Stimulated activated memory B cell treated with anti-CD40 and anti-IgM and Interleukin-4, amounts not matched to agents 10 μg/mL and 1 μg/mL and 100 μg/mL, for 72 hours (primary cell): ENCODE measurements at regions not wholly inside any gene's neighbourhood (a gene's known extent, or its start where the extent isn't known, plus 50 kb on each side); places are given as distances from the start of the nearest gene placed in this dataset.

ENCODE experiments used
- ATAC-seq: fragments of 150-1000 bp; cut with Tn5 transposase; 2 replicates; pipeline ENCODE4 v1.10.0; 2021
- H3K27ac Mint-ChIP-seq: one replicate; pipeline ENCODE4 v1.8.0; 2022; ENCODE audit warnings: mild to moderate bottlenecking, mixed read lengths
- H3K27me3 Mint-ChIP-seq: one replicate; pipeline ENCODE4 v1.8.0; 2022; ENCODE audit warnings: mixed read lengths
- H3K36me3 Mint-ChIP-seq: one replicate; pipeline ENCODE4 v1.8.0; 2022; ENCODE audit warnings: mixed read lengths
- H3K4me1 Mint-ChIP-seq: one replicate; pipeline ENCODE4 v1.8.0; 2022; ENCODE audit warnings: mixed read lengths
- H3K4me3 Mint-ChIP-seq: one replicate; pipeline ENCODE4 v1.8.0; 2022; ENCODE audit warnings: mild to moderate bottlenecking, moderate library complexity, mixed read lengths
- H3K9me3 Mint-ChIP-seq: one replicate; pipeline ENCODE4 v1.8.0; 2022; ENCODE audit warnings: mixed read lengths

GRCh38 chr13:20351281-20352022, 119.3 kb upstream of the GJB6 start:
- Mint-ChIP-seq H3K27ac (no peak overlapping the region), H3K4me3 (no peak overlapping the region), H3K9me3 (peaks cover 10% of the 10 kb centered on the region), H3K27me3 (no peaks in the 10 kb centered on the region), H3K4me1 (no peaks in the 10 kb centered on the region), H3K36me3 (no peaks in the 10 kb centered on the region)
- ATAC-seq, result no peak

- no peaks in the 10 kb centered on the region for H3K36me3 Mint-ChIP-seq
- no peak for ATAC-seq
- no peak overlapping the region for H3K4me3 Mint-ChIP-seq
- H3K27ac Mint-ChIP-seq, result no peak overlapping the region
- H3K4me1 Mint-ChIP-seq, result no peaks in the 10 kb centered on the region
- peaks cover 10% of the 10 kb centered on the region for H3K9me3 Mint-ChIP-seq
- no peaks in the 10 kb centered on the region for H3K27me3 Mint-ChIP-seq
Measured at GRCh38 chr13:20350819-20351218, 118.7 kb upstream of the GJB6 start.

GRCh38 chr13:20350382-20350763, 118.3 kb upstream of the GJB6 start:
- Mint-ChIP-seq H3K4me3 (no peak overlapping the region), H3K36me3 (no peaks in the 10 kb centered on the region), H3K27me3 (no peaks in the 10 kb centered on the region), H3K4me1 (no peaks in the 10 kb centered on the region), H3K27ac (no peak overlapping the region), H3K9me3 (peaks cover 10% of the 10 kb centered on the region)
- ATAC-seq, result no peak

GRCh38 chr13:20349564-20350381, 117.7 kb upstream of the GJB6 start:
- no peaks in the 10 kb centered on the region for H3K4me1 Mint-ChIP-seq
- H3K9me3 Mint-ChIP-seq, result peaks cover 10% of the 10 kb centered on the region
- ATAC-seq, result no peak
- no peak overlapping the region for H3K4me3 Mint-ChIP-seq
- no peak overlapping the region for H3K27ac Mint-ChIP-seq
- H3K27me3 Mint-ChIP-seq, result no peaks in the 10 kb centered on the region
- no peaks in the 10 kb centered on the region for H3K36me3 Mint-ChIP-seq

- Mint-ChIP-seq H3K4me3 (no peak overlapping the region), H3K27me3 (no peaks in the 10 kb centered on the region), H3K4me1 (no peaks in the 10 kb centered on the region), H3K27ac (no peak overlapping the region), H3K9me3 (peaks cover 10% of the 10 kb centered on the region), H3K36me3 (no peaks in the 10 kb centered on the region)
- no peak for ATAC-seq
Measured at GRCh38 chr13:20348645-20349408, 116.7 kb upstream of the GJB6 start.

GRCh38 chr13:20348018-20348417, 115.9 kb upstream of the GJB6 start:
- H3K9me3 Mint-ChIP-seq, result peaks cover 10% of the 10 kb centered on the region
- H3K27ac Mint-ChIP-seq, result no peak overlapping the region
- H3K4me3 Mint-ChIP-seq, result no peak overlapping the region
- H3K36me3 Mint-ChIP-seq, result no peaks in the 10 kb centered on the region
- H3K4me1 Mint-ChIP-seq, result no peaks in the 10 kb centered on the region
- peaks cover 5% of the 10 kb centered on the region for H3K27me3 Mint-ChIP-seq
- ATAC-seq, result no peak

- no peak overlapping the region for H3K4me3 Mint-ChIP-seq
- no peaks in the 10 kb centered on the region for H3K36me3 Mint-ChIP-seq
- no peak overlapping the region for H3K27ac Mint-ChIP-seq
- ATAC-seq, result no peak
- H3K9me3 Mint-ChIP-seq, result peaks cover 10% of the 10 kb centered on the region
- peaks cover 9% of the 10 kb centered on the region for H3K27me3 Mint-ChIP-seq
- H3K4me1 Mint-ChIP-seq, result no peaks in the 10 kb centered on the region
Measured at GRCh38 chr13:20344836-20345490, 112.8 kb upstream of the GJB6 start.

- Mint-ChIP-seq H3K27ac (no peak overlapping the region), H3K9me3 (no peaks in the 10 kb centered on the region), H3K4me3 (no peak overlapping the region), H3K27me3 (peaks cover 9% of the 10 kb centered on the region), H3K4me1 (peaks cover 6% of the 10 kb centered on the region), H3K36me3 (no peaks in the 10 kb centered on the region)
- no peak for ATAC-seq
Measured at GRCh38 chr13:20342311-20342710, 110.2 kb upstream of the GJB6 start.

GRCh38 chr13:20340759-20341171, 108.6 kb upstream of the GJB6 start:
- ATAC-seq, result no peak
- Mint-ChIP-seq H3K27ac (no peak overlapping the region), H3K4me3 (no peak overlapping the region), H3K27me3 (peaks cover 9% of the 10 kb centered on the region), H3K4me1 (peaks cover 6% of the 10 kb centered on the region), H3K36me3 (no peaks in the 10 kb centered on the region), H3K9me3 (no peaks in the 10 kb centered on the region)

- peaks cover 9% of the 10 kb centered on the region for H3K27me3 Mint-ChIP-seq
- peaks cover 6% of the 10 kb centered on the region for H3K4me1 Mint-ChIP-seq
- peak; percentile 43 for ATAC-seq
- H3K4me3 Mint-ChIP-seq, result no peak overlapping the region
- no peak overlapping the region for H3K27ac Mint-ChIP-seq
- no peaks in the 10 kb centered on the region for H3K36me3 Mint-ChIP-seq
- no peaks in the 10 kb centered on the region for H3K9me3 Mint-ChIP-seq
Measured at GRCh38 chr13:20340136-20340758, 108.1 kb upstream of the GJB6 start.

- Mint-ChIP-seq H3K27ac (no peak overlapping the region), H3K36me3 (no peaks in the 10 kb centered on the region), H3K4me1 (peaks cover 6% of the 10 kb centered on the region), H3K9me3 (no peaks in the 10 kb centered on the region), H3K27me3 (peaks cover 4% of the 10 kb centered on the region), H3K4me3 (no peak overlapping the region)
- no peak for ATAC-seq
Measured at GRCh38 chr13:20337884-20338551, 105.9 kb upstream of the GJB6 start.

- peaks cover 6% of the 10 kb centered on the region for H3K4me1 Mint-ChIP-seq
- no peak overlapping the region for H3K27ac Mint-ChIP-seq
- no peak overlapping the region for H3K4me3 Mint-ChIP-seq
- no peaks in the 10 kb centered on the region for H3K27me3 Mint-ChIP-seq
- H3K36me3 Mint-ChIP-seq, result no peaks in the 10 kb centered on the region
- no peak for ATAC-seq
- no peaks in the 10 kb centered on the region for H3K9me3 Mint-ChIP-seq
Measured at GRCh38 chr13:20336761-20337160, 104.6 kb upstream of the GJB6 start.

- Mint-ChIP-seq H3K36me3 (no peaks in the 10 kb centered on the region), H3K9me3 (no peaks in the 10 kb centered on the region), H3K4me3 (no peak overlapping the region), H3K27me3 (no peaks in the 10 kb centered on the region), H3K4me1 (peaks cover 6% of the 10 kb centered on the region), H3K27ac (no peak overlapping the region)
- peak; percentile 4 for ATAC-seq
Measured at GRCh38 chr13:20334309-20334708, 102.2 kb upstream of the GJB6 start.

- ATAC-seq, result peak; percentile 47
- Mint-ChIP-seq H3K27me3 (peaks cover 12% of the 10 kb centered on the region), H3K9me3 (peaks cover 5% of the 10 kb centered on the region), H3K36me3 (no peaks in the 10 kb centered on the region), H3K4me1 (no peaks in the 10 kb centered on the region), H3K4me3 (no peak overlapping the region), H3K27ac (no peak overlapping the region)
Measured at GRCh38 chr13:20332361-20333096, 100.4 kb upstream of the GJB6 start.
